ENCODE measurements at regions not wholly inside any gene's neighbourhood (a gene's known extent, or its start where the extent isn't known, plus 50 kb on each side); places are given as distances from the start of the nearest gene placed in this dataset.

DNA sequence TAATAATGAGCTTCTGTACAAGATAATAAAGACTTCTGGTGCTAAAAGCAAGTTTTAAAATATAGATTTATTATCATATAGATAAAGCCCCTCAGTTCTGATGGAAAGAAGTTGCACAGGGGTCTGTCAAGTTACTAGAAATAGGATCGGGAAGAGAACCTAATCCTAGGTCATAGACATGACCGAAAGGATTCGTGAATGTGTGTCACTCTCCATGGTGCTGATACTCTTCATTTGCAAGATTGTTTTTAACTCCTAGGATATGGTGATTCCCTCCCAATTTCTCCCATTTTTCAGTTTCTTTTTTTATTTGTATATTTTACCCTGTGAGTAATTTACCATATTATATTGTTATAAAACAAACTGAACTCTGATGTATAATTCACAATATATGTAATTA is 58.9 kb upstream of the CTNNA2 start:
- no peak for DNase-seq (ENCODE audit: low spot score)

GRCh38 chr2:79452651-79453050 is 60.2 kb upstream of the CTNNA2 start:
- no peak for DNase-seq (ENCODE audit: low spot score)

DNA sequence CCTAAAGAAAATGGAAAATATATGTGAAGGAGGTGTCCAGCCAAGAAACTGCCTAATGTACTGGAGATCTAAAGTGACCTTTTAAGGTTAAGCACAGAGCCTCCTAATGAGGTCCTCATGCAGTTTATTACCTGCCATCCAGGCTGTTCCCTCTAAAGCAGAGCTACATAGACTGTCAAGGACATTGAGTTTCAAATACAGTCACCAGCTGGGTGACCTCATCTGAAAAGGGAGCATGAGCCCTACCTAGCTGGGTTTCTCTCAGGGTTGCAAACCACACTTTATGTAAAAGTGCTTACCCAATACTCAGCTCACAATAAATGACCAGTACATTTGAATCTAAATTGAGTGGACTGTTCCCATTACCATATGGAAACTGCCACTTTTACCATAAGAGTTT is 65.4 kb upstream of the CTNNA2 start:
- DNase-seq (ENCODE audit: low spot score) = no peak

GRCh38 chr2:79446313-79446712 is 66.5 kb upstream of the CTNNA2 start:
- DNase-seq (ENCODE audit: low spot score) = no peak

DNA sequence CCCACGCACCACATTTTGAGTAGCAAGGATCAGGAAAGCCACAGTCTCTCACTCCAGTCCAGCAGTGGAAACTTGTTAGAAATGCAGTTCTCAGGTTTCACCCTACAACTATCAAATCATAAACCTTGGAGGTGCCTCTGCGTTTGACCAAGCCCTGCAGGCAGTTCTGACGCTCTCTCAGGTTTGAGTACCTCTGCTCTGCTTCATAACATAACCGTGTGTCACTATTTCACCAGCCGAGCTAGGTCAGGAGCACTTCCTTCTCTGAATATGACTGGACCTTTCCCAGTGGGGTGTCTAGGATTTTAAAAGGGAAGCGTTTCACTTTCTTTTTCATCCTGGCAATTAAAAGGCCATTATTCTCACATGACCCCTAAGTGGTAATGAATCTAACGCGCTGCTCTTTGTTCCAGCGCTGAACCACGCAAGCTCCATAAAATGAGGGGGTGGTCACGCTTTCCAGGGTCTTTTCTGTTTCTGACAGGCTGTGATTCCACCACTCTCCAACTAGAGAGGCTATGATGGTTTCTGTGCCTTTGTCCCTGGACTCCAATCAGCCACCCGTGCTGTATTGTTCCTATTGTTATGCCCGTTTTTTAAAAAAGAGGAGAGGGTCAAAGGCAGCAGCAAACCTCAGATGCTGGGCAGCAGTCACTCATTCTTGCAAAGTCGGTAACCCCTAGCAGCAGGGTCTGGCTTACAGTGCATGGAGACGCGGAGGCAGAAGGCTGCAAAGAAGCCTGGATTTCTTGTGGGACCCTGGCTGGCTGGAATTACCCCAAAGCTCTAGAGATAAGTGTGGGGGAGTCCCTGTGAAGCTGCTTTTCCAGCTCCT is 75.2 kb upstream of the CTNNA2 start:
- no peak for DNase-seq (ENCODE audit: low spot score)

DNA sequence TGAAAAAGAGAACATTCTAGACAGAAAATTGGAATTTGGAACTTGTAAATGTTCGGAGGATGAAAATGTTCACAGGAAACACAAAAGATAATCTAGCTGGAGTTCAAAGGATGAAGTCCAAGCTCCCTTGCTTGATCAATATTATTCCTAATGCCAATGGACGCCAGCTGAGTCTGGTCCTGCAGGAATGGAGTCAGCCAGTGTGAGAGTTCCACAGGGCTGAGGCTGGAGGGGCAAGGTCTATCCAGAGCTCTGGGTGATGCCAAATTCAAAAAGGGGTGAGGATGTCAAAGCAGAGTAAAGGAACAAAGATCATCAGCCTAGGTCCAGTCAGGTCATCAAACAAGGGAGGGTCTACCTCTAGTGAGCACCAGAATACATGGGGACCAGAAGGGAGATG is 78.5 kb upstream of the CTNNA2 start:
- DNase-seq (ENCODE audit: low spot score) = no peak

DNA sequence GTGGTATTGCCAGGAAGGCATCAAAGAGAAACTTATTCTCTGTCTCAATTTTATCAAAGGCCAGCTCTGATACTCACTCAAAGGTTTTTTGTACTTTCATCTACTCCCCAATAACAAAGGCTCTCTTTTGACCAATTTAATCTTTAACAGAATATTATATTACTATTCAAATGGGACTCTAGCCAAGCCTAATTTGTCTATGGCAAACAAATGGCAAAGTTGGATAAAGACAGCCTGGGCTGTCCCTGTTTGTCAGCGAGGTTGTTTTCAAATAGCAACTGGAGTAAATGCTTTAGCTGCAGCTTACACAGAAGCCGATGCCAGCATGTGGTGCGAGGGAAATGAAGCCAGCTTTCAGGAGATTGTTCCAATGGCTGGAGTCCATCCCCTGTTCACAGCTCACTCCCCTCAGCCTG is 80.1 kb upstream of the CTNNA2 start:
- DNase-seq (ENCODE audit: low spot score) = no peak

DNA sequence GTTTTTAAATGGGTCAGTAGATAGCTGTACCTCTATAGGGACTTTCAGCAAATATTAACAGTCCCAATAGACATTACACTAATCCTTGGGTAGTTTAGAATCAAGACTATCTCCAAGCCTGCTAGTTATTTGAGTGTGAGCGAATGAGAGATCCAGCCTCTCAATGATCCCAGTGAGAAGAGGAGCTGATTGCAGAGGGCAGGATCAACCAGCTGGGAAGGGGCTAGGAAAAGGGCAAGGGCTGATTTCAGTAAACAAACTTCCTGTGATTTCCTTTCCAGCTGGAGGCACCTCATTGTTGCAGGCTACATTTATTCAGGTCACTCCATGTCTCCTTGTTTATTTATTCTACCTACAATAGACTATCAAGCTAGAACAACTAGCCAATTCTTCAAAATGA is 84.1 kb upstream of the CTNNA2 start:
- no peak for DNase-seq (ENCODE audit: low spot score)

DNA sequence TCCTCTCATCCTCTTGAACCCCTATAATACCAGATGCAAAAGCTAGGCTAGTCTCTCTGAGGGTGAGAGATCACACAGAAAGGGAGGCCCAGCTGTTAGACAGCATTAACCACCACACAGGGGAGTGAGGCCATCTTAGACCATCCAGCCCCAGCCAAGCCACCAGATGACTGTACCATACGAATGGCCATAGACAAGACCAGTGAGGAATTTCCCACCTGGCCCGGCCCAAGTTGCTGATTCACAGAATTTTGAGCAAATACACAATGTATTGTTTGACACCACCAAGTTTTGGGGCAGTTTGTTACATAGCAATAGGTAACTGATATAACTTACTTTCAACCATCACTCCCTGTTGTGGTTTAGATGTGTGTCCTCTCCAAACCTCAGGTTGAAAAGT is 98.2 kb upstream of the CTNNA2 start:
- DNase-seq (ENCODE audit: low spot score) = no peak

DNA sequence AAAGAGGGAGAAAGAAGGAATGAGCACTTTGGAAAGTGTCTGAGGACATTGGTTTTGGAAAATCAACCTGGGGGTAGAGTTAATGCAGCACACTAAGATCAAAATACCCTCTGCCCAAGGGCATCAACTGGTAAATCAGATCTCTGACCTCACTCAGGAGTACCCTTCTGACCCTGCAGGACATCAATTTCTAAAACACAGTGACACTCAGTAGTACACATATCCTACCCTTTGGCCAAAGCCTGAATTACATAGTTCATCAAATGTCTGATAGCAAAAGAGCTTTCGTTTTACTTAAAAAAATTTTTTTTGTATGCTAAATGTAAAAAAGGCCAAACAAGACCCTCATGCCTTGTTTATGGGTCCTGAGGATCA is 118.4 kb upstream of the CTNNA2 start:
- no peak for DNase-seq (ENCODE audit: low spot score)

- DNase-seq (ENCODE audit: low spot score) = peak; percentile 36
Measured at GRCh38 chr2:79393806-79394484, 118.9 kb upstream of the CTNNA2 start.

DNA sequence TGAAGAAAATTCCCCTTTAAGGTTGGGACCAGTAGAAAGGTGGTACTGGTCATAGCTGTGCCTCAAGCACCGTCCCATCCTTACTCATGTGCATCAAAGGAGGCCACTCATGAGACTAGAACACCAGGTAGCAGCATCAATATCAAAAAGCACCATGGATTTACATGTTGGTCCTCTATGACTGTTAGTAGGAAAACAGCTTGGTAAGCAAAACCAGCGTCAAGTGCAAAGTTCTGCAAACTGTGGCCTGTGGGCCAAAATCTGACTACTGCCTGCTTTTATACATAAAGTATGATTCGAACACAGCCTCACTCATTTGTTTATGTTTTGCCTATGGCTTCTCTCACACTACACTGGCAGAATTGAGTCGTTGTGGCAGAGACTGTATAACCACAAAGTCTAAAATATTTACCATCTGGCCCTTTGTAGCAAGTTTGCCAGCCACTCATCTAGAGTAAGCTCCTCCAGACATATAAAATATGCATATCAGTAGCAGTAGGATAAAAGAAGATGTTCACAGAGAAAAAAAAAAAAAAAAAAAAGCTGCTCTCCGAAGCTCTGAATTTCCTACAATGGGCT is 119.7 kb upstream of the CTNNA2 start:
- DNase-seq (ENCODE audit: low spot score) = peak; percentile 32

- DNase-seq (ENCODE audit: low spot score) = no peak
Measured at GRCh38 chr2:79389481-79389880, 123.4 kb upstream of the CTNNA2 start.

GRCh38 chr2:79388024-79388423 is 124.8 kb upstream of the CTNNA2 start:
- no peak for DNase-seq (ENCODE audit: low spot score)

GRCh38 chr2:79387431-79387830 is 125.4 kb upstream of the CTNNA2 start:
- DNase-seq (ENCODE audit: low spot score) = no peak

DNA sequence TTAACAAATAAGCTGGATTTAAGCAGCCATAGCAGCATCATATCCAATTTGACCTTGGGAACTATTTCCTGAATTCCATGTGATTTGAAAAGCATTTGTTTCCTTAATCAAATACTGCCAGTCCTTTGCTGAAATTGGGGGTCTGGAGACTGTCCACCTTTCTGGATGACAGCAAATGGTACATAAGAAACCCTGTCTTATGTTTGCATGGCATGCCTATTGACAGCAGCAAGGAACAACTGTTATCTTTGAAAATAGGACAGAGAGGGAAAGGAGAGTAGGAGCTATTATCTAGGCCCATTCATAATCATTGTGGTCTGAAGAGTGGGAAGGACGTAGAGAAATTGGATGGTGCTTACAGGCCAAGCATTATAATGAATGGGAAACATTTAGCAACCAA is 129.2 kb upstream of the CTNNA2 start:
- DNase-seq (ENCODE audit: low spot score) = no peak

- no peak for DNase-seq (ENCODE audit: low spot score)
Measured at GRCh38 chr2:79375817-79376216, 137.0 kb upstream of the CTNNA2 start.

- DNase-seq (ENCODE audit: low spot score) = peak; percentile 25
Measured at GRCh38 chr2:79373358-79374130, 139.3 kb upstream of the CTNNA2 start.

DNA sequence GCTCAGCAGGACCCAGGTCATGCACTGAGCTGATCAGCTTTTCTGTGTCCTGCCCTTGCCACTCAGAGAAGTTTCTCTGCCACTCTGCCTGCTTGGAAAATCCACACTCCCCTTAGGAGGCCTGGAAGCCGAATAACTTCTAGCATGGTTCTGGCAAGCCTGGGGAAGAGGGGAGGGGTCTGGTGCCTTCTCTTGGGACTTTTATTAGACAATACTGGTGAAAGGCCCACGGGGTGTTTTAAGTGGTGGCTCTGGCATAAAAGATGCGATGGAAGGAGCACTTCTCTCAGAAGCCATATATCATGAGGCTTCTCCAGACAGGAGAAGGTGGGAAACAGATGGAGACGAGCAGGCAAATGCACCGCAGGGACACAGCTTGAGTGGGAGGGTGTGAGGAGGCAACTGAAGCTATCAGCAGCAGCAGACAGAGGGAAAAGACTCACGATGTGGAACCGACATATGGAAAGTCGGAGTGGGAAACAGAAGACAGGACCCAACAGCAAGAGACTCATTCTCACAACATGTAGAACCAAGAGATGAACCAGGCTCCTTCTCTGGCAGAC is 141.8 kb upstream of the CTNNA2 start:
- no peak for DNase-seq (ENCODE audit: low spot score)

- no peak for DNase-seq (ENCODE audit: low spot score)
Measured at GRCh38 chr2:79369127-79369526, 143.7 kb upstream of the CTNNA2 start.

GRCh38 chr2:79368116-79368630 is 144.7 kb upstream of the CTNNA2 start:
- DNase-seq (ENCODE audit: low spot score) = no peak

DNA sequence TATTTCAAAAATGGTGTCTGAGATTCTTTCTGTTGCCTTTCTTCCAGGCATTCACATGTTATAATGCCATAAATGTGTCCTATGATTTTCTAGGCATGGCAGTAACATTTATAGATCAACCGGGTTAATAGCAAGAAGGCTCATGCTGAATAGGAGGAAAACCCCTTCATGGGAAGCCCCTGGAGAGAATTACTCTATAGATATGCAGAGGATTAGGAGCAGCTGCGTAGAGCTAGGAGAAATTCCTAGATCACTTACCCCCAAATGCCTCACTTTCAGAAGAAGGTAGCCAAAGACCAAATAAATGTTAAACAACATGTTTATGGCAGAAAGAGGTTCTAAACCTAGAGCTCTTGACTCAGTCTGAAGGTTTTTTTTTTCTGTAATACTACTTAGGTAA is 153.4 kb upstream of the CTNNA2 start:
- no peak for DNase-seq (ENCODE audit: low spot score)
